A549 (cell line): ENCODE measurements at regions not wholly inside any gene's neighbourhood (a gene's known extent, or its start where the extent isn't known, plus 50 kb on each side); places are given as distances from the start of the nearest gene placed in this dataset.
A peak's percentile ranks its signal among the peaks of the same experiment; 100 is the strongest.

ENCODE experiments used
- ATAC-seq, 2 experiments: fragments of 200-7000 bp in 1 of 2; fragments of >200 bp in 1 of 2; cut with Nextera tagmentation in 1 of 2; cut with Tn5 transposase in 1 of 2; 3 replicates each; pipeline versions ENCODE4 v1.8.0 to v1.9.1; 2018 to 2020; ENCODE audit warnings: mild to moderate bottlenecking in 1 of 2, moderate library complexity in 1 of 2
- CTCF ChIA-PET: fragments of 300-600 bp; sonication (Branson Sonifier 250); formaldehyde crosslinking; extraction: SDS; loops from one replicate; lab custom pipeline; 2021; ENCODE audit warnings: antibody characterized with exemption, inconsistent platforms; lab: Yijun Ruan, JAX
- POLR2A ChIA-PET: fragments of 350-600 bp; formaldehyde crosslinking; extraction: SDS; loops from one replicate; lab custom pipeline; 2021; ENCODE audit warnings: antibody characterized with exemption, inconsistent platforms; lab: Yijun Ruan, JAX
- DNase-seq, 2 experiments: peaks; one replicate each; pipeline versions ENCODE4 v3.0.0 to v3.0.0-alpha.2; 2011 to 2016; ENCODE audit warnings: low read depth in 1 of 2, low spot score in 1 of 2
- FAIRE-seq: peaks from 2 replicates; lab custom pipeline; 2011; peaks lifted over from hg19 to GRCh38; lab: Jason Lieb, UNC
- H3K27ac ChIP-seq, 2 experiments: fragments of >200 bp; sonication (Bioruptor Twin); formaldehyde crosslinking; 3 replicates each; pipeline ENCODE4 v1.5.1; 2016 to 2017
- H3K4me1 ChIP-seq: fragments of >200 bp; sonication (Bioruptor Twin); formaldehyde crosslinking; 3 replicates; pipeline ENCODE4 v1.6.1; 2016
- H3K4me2 ChIP-seq: fragments of >200 bp; sonication (Bioruptor Twin); formaldehyde crosslinking; 3 replicates; pipeline ENCODE4 v1.6.1; 2016
- H3K4me3 ChIP-seq: fragments of >200 bp; sonication (Bioruptor Twin); formaldehyde crosslinking; 3 replicates; pipeline ENCODE4 v1.5.1; 2016
- H3K9me3 ChIP-seq: fragments of >200 bp; sonication (Bioruptor Twin); formaldehyde crosslinking; 3 replicates; pipeline ENCODE4 v1.6.1; 2016
- CBX2 ChIP-seq: fragments of 200-600 bp; sonication (generic); IDR thresholded peaks from 2 replicates; pipeline ENCODE4 v1.6.1; 2016; ENCODE audit warnings: low read depth, mild to moderate bottlenecking, borderline replicate concordance
- CEBPB ChIP-seq, 2 experiments: fragments of >200 bp in 1 of 2; sonication (Bioruptor Twin) in 1 of 2; formaldehyde crosslinking in 1 of 2; IDR thresholded peaks; 2 replicates each; pipeline ENCODE4 v1.6.1; 2012 to 2016
- CHD2 ChIP-seq: fragments of 150-350 bp; IDR thresholded peaks from 2 replicates; pipeline ENCODE4 v1.6.1; 2014; ENCODE audit warnings: low read length; ENCODE audit not compliant: partially characterized antibody
- FOSL2 ChIP-seq, 2 experiments: fragments of 450-650 bp in 1 of 2; fragments of >200 bp in 1 of 2; sonication (Bioruptor Twin) in 1 of 2; formaldehyde crosslinking; IDR thresholded peaks; 2 replicates each; pipeline versions ENCODE4 v1.5.0 to v1.6.1; 2016 to 2020; ENCODE audit warnings: mild to moderate bottlenecking in 1 of 2, moderate library complexity in 1 of 2
- FOXS1 ChIP-seq: fragments of 250-450 bp; sonication (Bioruptor Pico); IDR thresholded peaks from 2 replicates; pipeline ENCODE4 v1.5.0; 2020; ENCODE audit warnings: mild to moderate bottlenecking, moderate library complexity
- GATA3 ChIP-seq: IDR thresholded peaks from 2 replicates; pipeline ENCODE4 v1.6.1; 2012; ENCODE audit warnings: borderline replicate concordance
- JUNB ChIP-seq: fragments of >200 bp; sonication (Bioruptor Twin); formaldehyde crosslinking; IDR thresholded peaks from 2 replicates; pipeline ENCODE4 v1.6.1; 2016
- MAFK ChIP-seq: fragments of 450-650 bp; IDR thresholded peaks from 2 replicates; pipeline ENCODE4 v1.6.1; 2014; ENCODE audit not compliant: partially characterized antibody
- NR3C1 ChIP-seq: fragments of >200 bp; sonication (Bioruptor Twin); formaldehyde crosslinking; IDR thresholded peaks from 3 replicates; pipeline ENCODE4 v1.6.1; 2017
- POLR2A ChIP-seq: IDR thresholded peaks from 2 replicates; pipeline ENCODE4 v1.6.1; 2012; ENCODE audit warnings: mild to moderate bottlenecking, low read length
- POLR2AphosphoS2 ChIP-seq: conservative IDR thresholded peaks from 2 replicates; pipeline ENCODE4 v1.6.1; 2012; ENCODE audit warnings: low read length, improper control_type of control experiment, inconsistent platforms
- ZSCAN20 ChIP-seq: fragments of 250-450 bp; sonication (Bioruptor Pico); IDR thresholded peaks from 2 replicates; pipeline ENCODE4 v1.8.0; 2022; ENCODE audit warnings: mild to moderate bottlenecking, moderate library complexity
- WGBS: methylation state at CpG from one replicate; pipeline ENCODE4 v1.1.6; 2017; ENCODE audit errors: missing lambda C conversion rate; 5-methylcytosine and 5-hydroxymethylcytosine counted together
- TF ChIP-seq, protein P1 (sequence below): fragments of 250-450 bp; sonication (Bioruptor Pico); IDR thresholded peaks from 2 replicates; pipeline ENCODE4 v1.5.0; 2020; ENCODE audit warnings: low read depth, mild to moderate bottlenecking, moderate library complexity
- TF ChIP-seq, protein P2 (sequence below): IDR thresholded peaks from 2 replicates; pipeline ENCODE4 v1.6.1; 2012
- TF ChIP-seq, protein P3 (sequence below): fragments of 450-650 bp; IDR thresholded peaks from 2 replicates; pipeline ENCODE4 v1.6.1; 2014; ENCODE audit warnings: antibody characterized with exemption
- TF ChIP-seq, protein P4 (sequence below): fragments of 200-600 bp; sonication (generic); IDR thresholded peaks from 2 replicates; pipeline ENCODE4 v1.6.1; 2016; ENCODE audit warnings: antibody characterized with exemption, mild to moderate bottlenecking, moderate library complexity
- TF ChIP-seq, protein P5 (sequence below): fragments of 150-350 bp; IDR thresholded peaks from 2 replicates; pipeline ENCODE4 v1.6.1; 2014; ENCODE audit warnings: low read depth, mild to moderate bottlenecking, low read length
- TF ChIP-seq, protein P6 (sequence below): fragments of >200 bp; sonication (Bioruptor Twin); formaldehyde crosslinking; IDR thresholded peaks from 2 replicates; pipeline ENCODE4 v1.6.1; 2016

DNA sequence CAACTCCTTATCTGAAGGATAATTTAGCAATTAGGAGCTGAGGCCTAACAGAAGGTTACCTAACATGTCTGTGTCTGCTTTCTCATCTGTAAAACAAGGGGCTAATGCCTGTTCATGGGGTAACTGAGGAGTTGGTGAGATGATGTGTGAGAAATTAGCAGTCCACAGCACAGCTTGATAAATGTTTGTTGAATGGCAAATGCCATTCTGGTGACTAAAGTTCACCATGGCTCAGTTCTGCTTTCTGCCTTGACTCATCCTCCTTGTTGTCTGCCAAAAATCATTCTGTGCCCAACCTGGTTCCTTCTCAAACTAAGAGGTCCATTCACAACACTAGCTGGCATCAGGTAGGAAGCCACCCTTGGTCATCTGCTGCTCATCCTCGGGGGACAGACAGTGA lies 552.0 kb upstream of the KLF4 start:
- H3K9me3 ChIP-seq = peaks cover 20% of the 10 kb centered on the region; the same call in 2 of the 3 replicates
- FAIRE-seq (peak; percentile 80), ATAC-seq (peak; percentile 62 to 80; a peak in 3 of 6 replicates), DNase-seq (peak; percentile 32 to 47)
- CTCF ChIA-PET = interaction anchor here (0.9 to 1.4 kb wide), 2 partner anchors 107 to 558 kb away, joined by 3 read pairs; no protein-coding TSS in a partner anchor
- TF ChIP-seq GATA3 = peak; percentile 49; the same call in 1 of the 2 replicates
- no peak for TF ChIP-seq CHD2
- TF ChIP-seq, protein P1, sequence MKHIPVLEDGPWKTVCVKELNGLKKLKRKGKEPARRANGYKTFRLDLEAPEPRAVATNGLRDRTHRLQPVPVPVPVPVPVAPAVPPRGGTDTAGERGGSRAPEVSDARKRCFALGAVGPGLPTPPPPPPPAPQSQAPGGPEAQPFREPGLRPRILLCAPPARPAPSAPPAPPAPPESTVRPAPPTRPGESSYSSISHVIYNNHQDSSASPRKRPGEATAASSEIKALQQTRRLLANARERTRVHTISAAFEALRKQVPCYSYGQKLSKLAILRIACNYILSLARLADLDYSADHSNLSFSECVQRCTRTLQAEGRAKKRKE = no peak
- TF ChIP-seq, protein P2, sequence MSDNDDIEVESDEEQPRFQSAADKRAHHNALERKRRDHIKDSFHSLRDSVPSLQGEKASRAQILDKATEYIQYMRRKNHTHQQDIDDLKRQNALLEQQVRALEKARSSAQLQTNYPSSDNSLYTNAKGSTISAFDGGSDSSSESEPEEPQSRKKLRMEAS = peak; percentile 44; the same call in 1 of the 2 replicates
- no peak for TF ChIP-seq POLR2A
- TF ChIP-seq FOSL2 (IDR thresholded peaks at IDR 0.05) = peak; percentile 47; the same call in 1 of the 2 replicates
- peak; percentile 40 for TF ChIP-seq FOSL2 (CRISPR knock-in tag; IDR thresholded peaks at IDR 0.05)
- TF ChIP-seq JUNB = peak; percentile 76
- no peak overlapping the region for H3K4me3 ChIP-seq
- 0% methylated on average over 1 of the region's 1 CpG for WGBS
- peak overlapping the region; percentile 61 to 81 for H3K27ac ChIP-seq
- POLR2A ChIA-PET = no interaction called here
- H3K4me2 ChIP-seq = peak overlapping the region; percentile 14
- peaks cover 35% of the 10 kb centered on the region for H3K4me1 ChIP-seq

DNA sequence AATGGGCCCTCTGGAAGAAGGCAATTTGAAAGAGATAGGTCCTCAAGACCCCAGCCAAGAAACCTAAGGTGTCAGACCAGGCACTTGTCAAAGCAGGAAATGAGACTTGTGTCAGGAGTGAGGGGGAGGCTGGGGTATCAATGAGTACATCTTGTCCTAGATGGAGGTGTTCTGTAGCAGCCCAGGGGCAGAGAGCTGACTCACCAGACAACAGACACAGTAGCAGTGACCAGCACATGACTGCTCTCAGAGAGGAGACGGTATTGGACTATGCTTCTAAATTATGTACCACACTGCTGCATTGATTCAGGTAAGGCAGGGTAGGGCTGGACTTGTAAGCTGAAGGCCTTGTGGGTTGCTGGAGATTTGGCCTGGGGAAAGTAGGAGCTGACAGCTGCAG lies 551.2 kb upstream of the KLF4 start:
- ChIA-PET CTCF (interaction anchor here (0.9 to 1.4 kb wide), 2 partner anchors 106 to 557 kb away, joined by 3 read pairs; no protein-coding TSS in a partner anchor), POLR2A (no interaction called here)
- Histone ChIP-seq H3K9me3 (peaks cover 20% of the 10 kb centered on the region; the same call in 2 of the 3 replicates), H3K27ac (peak overlapping the region; percentile 61 to 81), H3K4me1 (peaks cover 35% of the 10 kb centered on the region)
- DNase-seq (peak in 1 of 2 experiments; percentile 26), FAIRE-seq (no peak)
- TF ChIP-seq FOXS1 (CRISPR knock-in tag) (no peak), CBX2 (no peak), ZSCAN20 (CRISPR knock-in tag) (no peak), MAFK (no peak)
- TF ChIP-seq, protein P2 = 0 out of 2 replicates have a peak, but pooled peaks have one; percentile 8
- TF ChIP-seq, protein P3, sequence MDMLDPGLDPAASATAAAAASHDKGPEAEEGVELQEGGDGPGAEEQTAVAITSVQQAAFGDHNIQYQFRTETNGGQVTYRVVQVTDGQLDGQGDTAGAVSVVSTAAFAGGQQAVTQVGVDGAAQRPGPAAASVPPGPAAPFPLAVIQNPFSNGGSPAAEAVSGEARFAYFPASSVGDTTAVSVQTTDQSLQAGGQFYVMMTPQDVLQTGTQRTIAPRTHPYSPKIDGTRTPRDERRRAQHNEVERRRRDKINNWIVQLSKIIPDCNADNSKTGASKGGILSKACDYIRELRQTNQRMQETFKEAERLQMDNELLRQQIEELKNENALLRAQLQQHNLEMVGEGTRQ = 0 out of 2 replicates have a peak, but pooled peaks have one; percentile 16
- TF ChIP-seq, all 56 proteins: peak for 2
- whole genome bisulfite sequencing = 36% methylated on average over 1 of the region's 1 CpG
- Histone ChIP-seq H3K4me3 (no peak overlapping the region), H3K4me2 (peak overlapping the region; percentile 14)
- peak; percentile 37 to 71; a peak in 2 of 6 replicates for ATAC-seq

DNA sequence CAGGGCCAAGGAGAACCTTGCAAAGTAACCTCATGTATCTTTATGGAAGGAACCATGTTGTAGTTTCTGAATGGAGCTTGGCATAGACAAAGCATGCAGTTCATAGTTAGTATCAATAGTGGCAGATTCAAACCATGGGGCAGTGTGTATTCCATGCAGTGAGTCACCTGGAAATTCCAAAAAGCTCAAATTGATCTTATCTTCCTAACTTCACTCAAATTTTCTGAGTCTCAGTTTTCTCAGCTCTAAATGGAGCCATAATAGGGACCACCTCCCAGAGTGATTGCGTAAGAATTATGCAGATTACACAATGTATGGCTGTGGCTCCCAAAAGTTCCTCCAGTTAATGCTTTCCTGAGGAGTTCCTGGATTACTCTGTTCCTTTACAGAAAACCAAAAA lies 549.9 kb upstream of the KLF4 start:
- ATAC-seq (no peak; a peak in 1 of 6 replicates), FAIRE-seq (no peak), DNase-seq (no peak)
- TF ChIP-seq CEBPB (IDR thresholded peaks at IDR 0.05) (peak; percentile 84 to 93; a peak in 3 of 4 replicates), POLR2AphosphoS2 (no peak)
- ChIA-PET POLR2A (interaction anchor here (0.6 kb wide), 1 partner anchor 25 kb away, joined by 5 read pairs; no protein-coding TSS in a partner anchor), CTCF (no interaction called here)
- peak overlapping the region; percentile 39 to 61; a peak in 2 of 6 replicates for H3K27ac ChIP-seq
- no peak overlapping the region for H3K4me3 ChIP-seq
- peaks cover 35% of the 10 kb centered on the region for H3K4me1 ChIP-seq
- H3K4me2 ChIP-seq = peak overlapping the region; percentile 7; the same call in 1 of the 3 replicates
- H3K9me3 ChIP-seq = peaks cover 19% of the 10 kb centered on the region; the same call in 2 of the 3 replicates
- WGBS = 85% methylated on average over 1 of the region's 1 CpG

DNA sequence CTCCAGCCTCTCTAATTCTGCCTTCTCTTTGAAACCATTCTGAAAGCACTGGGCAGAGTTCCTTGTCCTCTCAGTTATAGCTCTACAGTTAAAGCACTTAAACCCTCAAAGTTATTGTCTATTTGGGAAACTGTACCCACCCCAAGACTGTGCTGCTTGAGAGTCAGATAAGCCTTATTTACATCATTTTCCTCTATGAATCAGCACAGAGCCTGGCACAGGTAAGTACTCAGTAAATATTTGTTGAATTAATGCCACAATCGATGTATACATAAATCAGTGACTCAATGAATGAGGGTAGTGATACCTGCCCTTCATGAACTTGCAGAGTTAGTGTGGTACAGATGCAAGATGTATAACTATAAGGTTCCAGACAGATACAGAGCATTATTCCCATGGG lies 549.4 kb upstream of the KLF4 start:
- H3K4me3 ChIP-seq = no peak overlapping the region
- peaks cover 35% of the 10 kb centered on the region for H3K4me1 ChIP-seq
- peaks cover 17% of the 10 kb centered on the region; the same call in 2 of the 3 replicates for H3K9me3 ChIP-seq
- 18% methylated on average over 1 of the region's 1 CpG for WGBS
- DNase-seq = no peak
- ChIA-PET CTCF (no interaction called here), POLR2A (no interaction called here)
- ATAC-seq = no peak
- peak overlapping the region; percentile 7; the same call in 1 of the 3 replicates for H3K4me2 ChIP-seq
- no peak for FAIRE-seq
- peak overlapping the region in 1 of 2 experiments; percentile 61; a peak in 1 of 6 replicates for H3K27ac ChIP-seq
- TF ChIP-seq, protein P4, sequence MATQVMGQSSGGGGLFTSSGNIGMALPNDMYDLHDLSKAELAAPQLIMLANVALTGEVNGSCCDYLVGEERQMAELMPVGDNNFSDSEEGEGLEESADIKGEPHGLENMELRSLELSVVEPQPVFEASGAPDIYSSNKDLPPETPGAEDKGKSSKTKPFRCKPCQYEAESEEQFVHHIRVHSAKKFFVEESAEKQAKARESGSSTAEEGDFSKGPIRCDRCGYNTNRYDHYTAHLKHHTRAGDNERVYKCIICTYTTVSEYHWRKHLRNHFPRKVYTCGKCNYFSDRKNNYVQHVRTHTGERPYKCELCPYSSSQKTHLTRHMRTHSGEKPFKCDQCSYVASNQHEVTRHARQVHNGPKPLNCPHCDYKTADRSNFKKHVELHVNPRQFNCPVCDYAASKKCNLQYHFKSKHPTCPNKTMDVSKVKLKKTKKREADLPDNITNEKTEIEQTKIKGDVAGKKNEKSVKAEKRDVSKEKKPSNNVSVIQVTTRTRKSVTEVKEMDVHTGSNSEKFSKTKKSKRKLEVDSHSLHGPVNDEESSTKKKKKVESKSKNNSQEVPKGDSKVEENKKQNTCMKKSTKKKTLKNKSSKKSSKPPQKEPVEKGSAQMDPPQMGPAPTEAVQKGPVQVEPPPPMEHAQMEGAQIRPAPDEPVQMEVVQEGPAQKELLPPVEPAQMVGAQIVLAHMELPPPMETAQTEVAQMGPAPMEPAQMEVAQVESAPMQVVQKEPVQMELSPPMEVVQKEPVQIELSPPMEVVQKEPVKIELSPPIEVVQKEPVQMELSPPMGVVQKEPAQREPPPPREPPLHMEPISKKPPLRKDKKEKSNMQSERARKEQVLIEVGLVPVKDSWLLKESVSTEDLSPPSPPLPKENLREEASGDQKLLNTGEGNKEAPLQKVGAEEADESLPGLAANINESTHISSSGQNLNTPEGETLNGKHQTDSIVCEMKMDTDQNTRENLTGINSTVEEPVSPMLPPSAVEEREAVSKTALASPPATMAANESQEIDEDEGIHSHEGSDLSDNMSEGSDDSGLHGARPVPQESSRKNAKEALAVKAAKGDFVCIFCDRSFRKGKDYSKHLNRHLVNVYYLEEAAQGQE = no peak
- TF ChIP-seq NR3C1 (no peak), CHD2 (no peak), CEBPB (IDR thresholded peaks at IDR 0.05) (no peak), GATA3 (no peak)
- TF ChIP-seq, protein P3 = no peak
- TF ChIP-seq, protein P5, sequence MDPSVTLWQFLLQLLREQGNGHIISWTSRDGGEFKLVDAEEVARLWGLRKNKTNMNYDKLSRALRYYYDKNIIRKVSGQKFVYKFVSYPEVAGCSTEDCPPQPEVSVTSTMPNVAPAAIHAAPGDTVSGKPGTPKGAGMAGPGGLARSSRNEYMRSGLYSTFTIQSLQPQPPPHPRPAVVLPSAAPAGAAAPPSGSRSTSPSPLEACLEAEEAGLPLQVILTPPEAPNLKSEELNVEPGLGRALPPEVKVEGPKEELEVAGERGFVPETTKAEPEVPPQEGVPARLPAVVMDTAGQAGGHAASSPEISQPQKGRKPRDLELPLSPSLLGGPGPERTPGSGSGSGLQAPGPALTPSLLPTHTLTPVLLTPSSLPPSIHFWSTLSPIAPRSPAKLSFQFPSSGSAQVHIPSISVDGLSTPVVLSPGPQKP = no peak
- TF ChIP-seq, protein P6, sequence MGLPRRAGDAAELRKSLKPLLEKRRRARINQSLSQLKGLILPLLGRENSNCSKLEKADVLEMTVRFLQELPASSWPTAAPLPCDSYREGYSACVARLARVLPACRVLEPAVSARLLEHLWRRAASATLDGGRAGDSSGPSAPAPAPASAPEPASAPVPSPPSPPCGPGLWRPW = no peak
- TF ChIP-seq, protein P1 = no peak
